WTC11 (cell line): ENCODE measurements at regions not wholly inside any gene's neighbourhood (a gene's known extent, or its start where the extent isn't known, plus 50 kb on each side); places are given as distances from the start of the nearest gene placed in this dataset.

Source experiments
- ATAC-seq: fragments of 200-7000 bp; cut with Tn5 transposase; 2 replicates; pipeline ENCODE4 v1.10.0; 2021; ENCODE audit warnings: mild to moderate bottlenecking, moderate library complexity
- CTCF ChIA-PET: fragments of 300-600 bp; sonication (Branson Sonifier 250); formaldehyde crosslinking; loops from one replicate; lab custom pipeline; 2021; ENCODE audit warnings: antibody characterized with exemption; lab: Charles Lee
- POLR2A ChIA-PET: fragments of 350-600 bp; sonication (Branson Sonifier 250); formaldehyde crosslinking; loops from one replicate; lab custom pipeline; 2021; ENCODE audit warnings: antibody characterized with exemption; lab: Charles Lee
- DNase-seq: peaks from one replicate; pipeline ENCODE4 v3.0.0; 2021; ENCODE audit warnings: low spot score
- H3K27ac Mint-ChIP-seq: 2 replicates; pipeline ENCODE4 v1.8.0; 2021; ENCODE audit warnings: mixed read lengths
- H3K27me3 Mint-ChIP-seq: 2 replicates; pipeline ENCODE4 v1.8.0; 2021; ENCODE audit warnings: low read depth, mild to moderate bottlenecking, moderate library complexity, mixed read lengths
- H3K36me3 Mint-ChIP-seq: 2 replicates; pipeline ENCODE4 v1.8.0; 2021; ENCODE audit warnings: mixed read lengths
- H3K4me1 Mint-ChIP-seq: 2 replicates; pipeline ENCODE4 v1.8.0; 2022; ENCODE audit warnings: mixed read lengths
- H3K4me3 Mint-ChIP-seq: 2 replicates; pipeline ENCODE4 v1.8.0; 2021; ENCODE audit warnings: mild to moderate bottlenecking, moderate library complexity, mixed read lengths
- H3K9me3 Mint-ChIP-seq: 2 replicates; pipeline ENCODE4 v1.8.0; 2021; ENCODE audit warnings: mixed read lengths
- FOXP1 ChIP-seq: sonication (generic); formaldehyde crosslinking; IDR thresholded peaks from 2 replicates; pipeline ENCODE4 v1.8.0; 2022; ENCODE audit warnings: missing genetic modification reagents, mild to moderate bottlenecking, moderate library complexity, borderline replicate concordance
- HMGA2 ChIP-seq: fragments of 250-450 bp; sonication (Bioruptor Pico); IDR thresholded peaks from 2 replicates; pipeline ENCODE4 v1.4.0; 2021; ENCODE audit warnings: mild to moderate bottlenecking, moderate library complexity
- NFATC4 ChIP-seq: fragments of 250-450 bp; sonication (Bioruptor Pico); IDR thresholded peaks from 2 replicates; pipeline ENCODE4 v1.9.0; 2021; ENCODE audit warnings: mild to moderate bottlenecking
- OVOL2 ChIP-seq: fragments of 250-450 bp; sonication (Bioruptor Pico); IDR thresholded peaks from 2 replicates; pipeline ENCODE4 v1.9.0; 2021; ENCODE audit warnings: mild to moderate bottlenecking, borderline replicate concordance
- PRRX2 ChIP-seq: fragments of 250-450 bp; sonication (Bioruptor Pico); IDR thresholded peaks from 2 replicates; pipeline ENCODE4 v1.8.0; 2021; ENCODE audit warnings: mild to moderate bottlenecking
- RELA ChIP-seq: sonication (generic); formaldehyde crosslinking; IDR thresholded peaks from 2 replicates; pipeline ENCODE4 v1.8.1; 2022; ENCODE audit warnings: missing genetic modification reagents, mild to moderate bottlenecking, borderline replicate concordance
- RORB ChIP-seq: fragments of 250-450 bp; sonication (Bioruptor Pico); IDR thresholded peaks from 2 replicates; pipeline ENCODE4 v1.9.0; 2021; ENCODE audit warnings: mild to moderate bottlenecking
- SP1 ChIP-seq: sonication (generic); formaldehyde crosslinking; conservative IDR thresholded peaks from 2 replicates; pipeline ENCODE4 v1.8.1; 2022; ENCODE audit warnings: missing genetic modification reagents
- TCF7 ChIP-seq: sonication (generic); formaldehyde crosslinking; IDR thresholded peaks from 2 replicates; pipeline ENCODE4 v1.8.0; 2022; ENCODE audit warnings: mild to moderate bottlenecking, low read depth, missing genetic modification reagents, moderate library complexity
- TP53 ChIP-seq: sonication (generic); formaldehyde crosslinking; IDR thresholded peaks from 2 replicates; pipeline ENCODE4 v1.8.1; 2023; ENCODE audit warnings: mild to moderate bottlenecking, missing genetic modification reagents
- ZBTB21 ChIP-seq: sonication (generic); formaldehyde crosslinking; IDR thresholded peaks from 2 replicates; pipeline ENCODE4 v1.8.1; 2023; ENCODE audit warnings: mild to moderate bottlenecking, missing genetic modification reagents, borderline replicate concordance
- ZNF138 ChIP-seq: sonication (generic); formaldehyde crosslinking; conservative IDR thresholded peaks from 2 replicates; pipeline ENCODE4 v1.8.1; 2022; ENCODE audit warnings: mild to moderate bottlenecking, moderate library complexity, missing genetic modification reagents
- ZNF232 ChIP-seq: sonication (generic); formaldehyde crosslinking; IDR thresholded peaks from 2 replicates; pipeline ENCODE4 v1.8.0; 2022; ENCODE audit warnings: mild to moderate bottlenecking, missing genetic modification reagents
- ZNF317 ChIP-seq: sonication (generic); formaldehyde crosslinking; IDR thresholded peaks from 2 replicates; pipeline ENCODE4 v1.8.1; 2023; ENCODE audit warnings: low read depth, mild to moderate bottlenecking, moderate library complexity, missing genetic modification reagents, borderline replicate concordance
- TF ChIP-seq, protein P1 (sequence below): sonication (generic); formaldehyde crosslinking; IDR thresholded peaks from 2 replicates; pipeline ENCODE4 v1.8.1; 2023; ENCODE audit warnings: mild to moderate bottlenecking, missing genetic modification reagents
- TF ChIP-seq, protein P2 (sequence below): fragments of 250-450 bp; sonication (Bioruptor Pico); IDR thresholded peaks from 2 replicates; pipeline ENCODE4 v1.8.0; 2021; ENCODE audit warnings: mild to moderate bottlenecking
- TF ChIP-seq, protein P3 (sequence below): sonication (generic); formaldehyde crosslinking; conservative IDR thresholded peaks from 2 replicates; pipeline ENCODE4 v1.8.1; 2022; ENCODE audit warnings: mild to moderate bottlenecking, missing genetic modification reagents
- TF ChIP-seq, protein P4 (sequence below): sonication (generic); formaldehyde crosslinking; IDR thresholded peaks from 2 replicates; pipeline ENCODE4 v1.8.1; 2022; ENCODE audit warnings: mild to moderate bottlenecking, moderate library complexity, missing genetic modification reagents
- TF ChIP-seq, protein P5 (sequence below): sonication (generic); formaldehyde crosslinking; IDR thresholded peaks from 2 replicates; pipeline ENCODE4 v1.8.1; 2023; ENCODE audit warnings: mild to moderate bottlenecking, missing genetic modification reagents
- TF ChIP-seq, protein P6 (sequence below): sonication (generic); formaldehyde crosslinking; IDR thresholded peaks from 2 replicates; pipeline ENCODE4 v1.8.0; 2022; ENCODE audit warnings: mild to moderate bottlenecking, missing genetic modification reagents
- TF ChIP-seq, protein P7 (sequence below): sonication (generic); formaldehyde crosslinking; IDR thresholded peaks from 2 replicates; pipeline ENCODE4 v1.8.1; 2022; ENCODE audit warnings: low read depth, mild to moderate bottlenecking, moderate library complexity, missing genetic modification reagents, borderline replicate concordance
- TF ChIP-seq, protein P8 (sequence below): fragments of 250-450 bp; sonication (Bioruptor Pico); IDR thresholded peaks from 2 replicates; pipeline ENCODE4 v1.9.0; 2021; ENCODE audit warnings: mild to moderate bottlenecking
- TF ChIP-seq, protein P9 (sequence below): sonication (generic); formaldehyde crosslinking; IDR thresholded peaks from 2 replicates; pipeline ENCODE4 v1.8.0; 2022; ENCODE audit warnings: mild to moderate bottlenecking, missing genetic modification reagents

DNA sequence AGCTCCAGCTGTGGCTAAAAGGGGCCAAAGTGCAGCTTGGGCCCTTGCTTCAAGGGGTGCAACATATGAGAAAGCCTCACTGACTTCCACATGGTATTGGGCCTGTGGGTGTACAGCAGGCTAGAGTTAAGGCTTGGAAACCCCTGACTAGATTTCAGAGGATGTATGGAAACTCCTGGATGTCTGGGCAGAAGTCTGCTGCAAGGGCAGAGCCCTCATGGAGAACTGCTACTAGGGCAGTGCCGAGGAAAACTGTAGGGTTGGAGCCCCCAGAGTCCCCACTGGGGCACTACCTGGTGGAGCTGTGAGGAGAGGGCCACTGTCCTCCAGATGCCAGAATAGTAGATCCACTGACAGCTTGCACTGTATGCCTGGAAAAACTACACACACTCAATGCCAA is 69.5 kb downstream of the XCL2 start:
- no peak overlapping the region for H3K4me3 Mint-ChIP-seq
- ATAC-seq: no peak
- no peaks in the 10 kb centered on the region; the same call in 1 of the 2 replicates for H3K27me3 Mint-ChIP-seq
- no peak overlapping the region for H3K27ac Mint-ChIP-seq
- H3K36me3 Mint-ChIP-seq: peaks cover 14% of the 10 kb centered on the region
- POLR2A ChIA-PET: no interaction called here
- TF ChIP-seq, protein P1, sequence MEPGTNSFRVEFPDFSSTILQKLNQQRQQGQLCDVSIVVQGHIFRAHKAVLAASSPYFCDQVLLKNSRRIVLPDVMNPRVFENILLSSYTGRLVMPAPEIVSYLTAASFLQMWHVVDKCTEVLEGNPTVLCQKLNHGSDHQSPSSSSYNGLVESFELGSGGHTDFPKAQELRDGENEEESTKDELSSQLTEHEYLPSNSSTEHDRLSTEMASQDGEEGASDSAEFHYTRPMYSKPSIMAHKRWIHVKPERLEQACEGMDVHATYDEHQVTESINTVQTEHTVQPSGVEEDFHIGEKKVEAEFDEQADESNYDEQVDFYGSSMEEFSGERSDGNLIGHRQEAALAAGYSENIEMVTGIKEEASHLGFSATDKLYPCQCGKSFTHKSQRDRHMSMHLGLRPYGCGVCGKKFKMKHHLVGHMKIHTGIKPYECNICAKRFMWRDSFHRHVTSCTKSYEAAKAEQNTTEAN: no peak
- TF ChIP-seq, protein P2, sequence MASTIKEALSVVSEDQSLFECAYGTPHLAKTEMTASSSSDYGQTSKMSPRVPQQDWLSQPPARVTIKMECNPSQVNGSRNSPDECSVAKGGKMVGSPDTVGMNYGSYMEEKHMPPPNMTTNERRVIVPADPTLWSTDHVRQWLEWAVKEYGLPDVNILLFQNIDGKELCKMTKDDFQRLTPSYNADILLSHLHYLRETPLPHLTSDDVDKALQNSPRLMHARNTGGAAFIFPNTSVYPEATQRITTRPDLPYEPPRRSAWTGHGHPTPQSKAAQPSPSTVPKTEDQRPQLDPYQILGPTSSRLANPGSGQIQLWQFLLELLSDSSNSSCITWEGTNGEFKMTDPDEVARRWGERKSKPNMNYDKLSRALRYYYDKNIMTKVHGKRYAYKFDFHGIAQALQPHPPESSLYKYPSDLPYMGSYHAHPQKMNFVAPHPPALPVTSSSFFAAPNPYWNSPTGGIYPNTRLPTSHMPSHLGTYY: no peak
- no peak for TF ChIP-seq PRRX2 (CRISPR knock-in tag)
- TF ChIP-seq OVOL2: no peak
- TF ChIP-seq, protein P3, sequence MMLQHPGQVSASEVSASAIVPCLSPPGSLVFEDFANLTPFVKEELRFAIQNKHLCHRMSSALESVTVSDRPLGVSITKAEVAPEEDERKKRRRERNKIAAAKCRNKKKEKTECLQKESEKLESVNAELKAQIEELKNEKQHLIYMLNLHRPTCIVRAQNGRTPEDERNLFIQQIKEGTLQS (CRISPR knock-in tag): no peak
- no peak for TF ChIP-seq TCF7 (CRISPR knock-in tag)
- no peak for TF ChIP-seq FOXP1
- TF ChIP-seq, protein P4, sequence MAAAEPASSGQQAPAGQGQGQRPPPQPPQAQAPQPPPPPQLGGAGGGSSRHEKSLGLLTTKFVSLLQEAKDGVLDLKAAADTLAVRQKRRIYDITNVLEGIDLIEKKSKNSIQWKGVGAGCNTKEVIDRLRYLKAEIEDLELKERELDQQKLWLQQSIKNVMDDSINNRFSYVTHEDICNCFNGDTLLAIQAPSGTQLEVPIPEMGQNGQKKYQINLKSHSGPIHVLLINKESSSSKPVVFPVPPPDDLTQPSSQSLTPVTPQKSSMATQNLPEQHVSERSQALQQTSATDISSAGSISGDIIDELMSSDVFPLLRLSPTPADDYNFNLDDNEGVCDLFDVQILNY (CRISPR knock-in tag): no peak
- TF ChIP-seq, protein P5, sequence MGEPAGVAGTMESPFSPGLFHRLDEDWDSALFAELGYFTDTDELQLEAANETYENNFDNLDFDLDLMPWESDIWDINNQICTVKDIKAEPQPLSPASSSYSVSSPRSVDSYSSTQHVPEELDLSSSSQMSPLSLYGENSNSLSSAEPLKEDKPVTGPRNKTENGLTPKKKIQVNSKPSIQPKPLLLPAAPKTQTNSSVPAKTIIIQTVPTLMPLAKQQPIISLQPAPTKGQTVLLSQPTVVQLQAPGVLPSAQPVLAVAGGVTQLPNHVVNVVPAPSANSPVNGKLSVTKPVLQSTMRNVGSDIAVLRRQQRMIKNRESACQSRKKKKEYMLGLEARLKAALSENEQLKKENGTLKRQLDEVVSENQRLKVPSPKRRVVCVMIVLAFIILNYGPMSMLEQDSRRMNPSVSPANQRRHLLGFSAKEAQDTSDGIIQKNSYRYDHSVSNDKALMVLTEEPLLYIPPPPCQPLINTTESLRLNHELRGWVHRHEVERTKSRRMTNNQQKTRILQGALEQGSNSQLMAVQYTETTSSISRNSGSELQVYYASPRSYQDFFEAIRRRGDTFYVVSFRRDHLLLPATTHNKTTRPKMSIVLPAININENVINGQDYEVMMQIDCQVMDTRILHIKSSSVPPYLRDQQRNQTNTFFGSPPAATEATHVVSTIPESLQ (CRISPR knock-in tag): no peak
- TF ChIP-seq ZNF138 (CRISPR knock-in tag): no peak
- peaks cover 23% of the 10 kb centered on the region for H3K4me1 Mint-ChIP-seq
- H3K9me3 Mint-ChIP-seq: peaks cover 24% of the 10 kb centered on the region
- CTCF ChIA-PET: no interaction called here
- no peak for DNase-seq

DNA sequence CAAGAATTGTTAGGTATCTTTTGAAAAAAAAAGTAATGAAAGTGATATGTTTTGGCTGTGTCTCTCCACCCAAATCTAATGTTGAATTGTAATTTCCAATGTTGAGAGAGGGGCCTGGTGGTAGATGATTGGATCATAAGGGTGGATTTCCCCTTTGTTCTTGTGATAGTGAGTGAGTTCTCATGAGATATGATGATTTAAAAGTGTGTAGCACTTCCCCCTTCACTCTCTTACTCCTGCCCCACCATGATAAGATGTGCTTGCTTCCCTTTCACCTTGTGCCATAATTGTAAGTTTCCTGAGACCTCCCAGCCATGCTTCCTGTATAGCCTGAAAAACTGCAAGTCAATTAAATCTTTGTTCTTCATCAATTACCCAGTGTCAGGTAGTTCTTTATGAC is 70.7 kb downstream of the XCL2 start:
- Mint-ChIP-seq H3K27ac (no peak overlapping the region), H3K4me1 (peaks cover 26% of the 10 kb centered on the region), H3K4me3 (no peak overlapping the region), H3K36me3 (peaks cover 14% of the 10 kb centered on the region), H3K9me3 (peaks cover 24% of the 10 kb centered on the region), H3K27me3 (no peaks in the 10 kb centered on the region; the same call in 1 of the 2 replicates)
- DNase-seq (no peak), ATAC-seq (no peak)
- CTCF ChIA-PET: no interaction called here
- POLR2A ChIA-PET: interaction anchor here (0.6 kb wide), 1 partner anchor 1241 kb away, joined by 3 read pairs; no protein-coding TSS in a partner anchor
- TF ChIP-seq, protein P6, sequence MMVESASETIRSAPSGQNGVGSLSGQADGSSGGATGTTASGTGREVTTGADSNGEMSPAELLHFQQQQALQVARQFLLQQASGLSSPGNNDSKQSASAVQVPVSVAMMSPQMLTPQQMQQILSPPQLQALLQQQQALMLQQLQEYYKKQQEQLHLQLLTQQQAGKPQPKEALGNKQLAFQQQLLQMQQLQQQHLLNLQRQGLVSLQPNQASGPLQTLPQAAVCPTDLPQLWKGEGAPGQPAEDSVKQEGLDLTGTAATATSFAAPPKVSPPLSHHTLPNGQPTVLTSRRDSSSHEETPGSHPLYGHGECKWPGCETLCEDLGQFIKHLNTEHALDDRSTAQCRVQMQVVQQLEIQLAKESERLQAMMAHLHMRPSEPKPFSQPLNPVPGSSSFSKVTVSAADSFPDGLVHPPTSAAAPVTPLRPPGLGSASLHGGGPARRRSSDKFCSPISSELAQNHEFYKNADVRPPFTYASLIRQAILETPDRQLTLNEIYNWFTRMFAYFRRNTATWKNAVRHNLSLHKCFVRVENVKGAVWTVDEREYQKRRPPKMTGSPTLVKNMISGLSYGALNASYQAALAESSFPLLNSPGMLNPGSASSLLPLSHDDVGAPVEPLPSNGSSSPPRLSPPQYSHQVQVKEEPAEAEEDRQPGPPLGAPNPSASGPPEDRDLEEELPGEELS (CRISPR knock-in tag): no peak
- TF ChIP-seq ZBTB21 (CRISPR knock-in tag) (no peak), RELA (CRISPR knock-in tag) (no peak), HMGA2 (CRISPR knock-in tag) (no peak), ZNF232 (no peak), NFATC4 (CRISPR knock-in tag) (no peak), SP1 (CRISPR knock-in tag) (no peak), ZNF317 (CRISPR knock-in tag) (no peak), ZNF138 (CRISPR knock-in tag) (no peak), RORB (no peak), TP53 (CRISPR knock-in tag) (no peak)
- TF ChIP-seq, protein P7, sequence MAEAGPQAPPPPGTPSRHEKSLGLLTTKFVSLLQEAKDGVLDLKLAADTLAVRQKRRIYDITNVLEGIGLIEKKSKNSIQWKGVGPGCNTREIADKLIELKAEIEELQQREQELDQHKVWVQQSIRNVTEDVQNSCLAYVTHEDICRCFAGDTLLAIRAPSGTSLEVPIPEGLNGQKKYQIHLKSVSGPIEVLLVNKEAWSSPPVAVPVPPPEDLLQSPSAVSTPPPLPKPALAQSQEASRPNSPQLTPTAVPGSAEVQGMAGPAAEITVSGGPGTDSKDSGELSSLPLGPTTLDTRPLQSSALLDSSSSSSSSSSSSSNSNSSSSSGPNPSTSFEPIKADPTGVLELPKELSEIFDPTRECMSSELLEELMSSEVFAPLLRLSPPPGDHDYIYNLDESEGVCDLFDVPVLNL (CRISPR knock-in tag): no peak
- TF ChIP-seq, protein P8, sequence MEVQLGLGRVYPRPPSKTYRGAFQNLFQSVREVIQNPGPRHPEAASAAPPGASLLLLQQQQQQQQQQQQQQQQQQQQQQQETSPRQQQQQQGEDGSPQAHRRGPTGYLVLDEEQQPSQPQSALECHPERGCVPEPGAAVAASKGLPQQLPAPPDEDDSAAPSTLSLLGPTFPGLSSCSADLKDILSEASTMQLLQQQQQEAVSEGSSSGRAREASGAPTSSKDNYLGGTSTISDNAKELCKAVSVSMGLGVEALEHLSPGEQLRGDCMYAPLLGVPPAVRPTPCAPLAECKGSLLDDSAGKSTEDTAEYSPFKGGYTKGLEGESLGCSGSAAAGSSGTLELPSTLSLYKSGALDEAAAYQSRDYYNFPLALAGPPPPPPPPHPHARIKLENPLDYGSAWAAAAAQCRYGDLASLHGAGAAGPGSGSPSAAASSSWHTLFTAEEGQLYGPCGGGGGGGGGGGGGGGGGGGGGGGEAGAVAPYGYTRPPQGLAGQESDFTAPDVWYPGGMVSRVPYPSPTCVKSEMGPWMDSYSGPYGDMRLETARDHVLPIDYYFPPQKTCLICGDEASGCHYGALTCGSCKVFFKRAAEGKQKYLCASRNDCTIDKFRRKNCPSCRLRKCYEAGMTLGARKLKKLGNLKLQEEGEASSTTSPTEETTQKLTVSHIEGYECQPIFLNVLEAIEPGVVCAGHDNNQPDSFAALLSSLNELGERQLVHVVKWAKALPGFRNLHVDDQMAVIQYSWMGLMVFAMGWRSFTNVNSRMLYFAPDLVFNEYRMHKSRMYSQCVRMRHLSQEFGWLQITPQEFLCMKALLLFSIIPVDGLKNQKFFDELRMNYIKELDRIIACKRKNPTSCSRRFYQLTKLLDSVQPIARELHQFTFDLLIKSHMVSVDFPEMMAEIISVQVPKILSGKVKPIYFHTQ (CRISPR knock-in tag): no peak
- TF ChIP-seq, protein P9, sequence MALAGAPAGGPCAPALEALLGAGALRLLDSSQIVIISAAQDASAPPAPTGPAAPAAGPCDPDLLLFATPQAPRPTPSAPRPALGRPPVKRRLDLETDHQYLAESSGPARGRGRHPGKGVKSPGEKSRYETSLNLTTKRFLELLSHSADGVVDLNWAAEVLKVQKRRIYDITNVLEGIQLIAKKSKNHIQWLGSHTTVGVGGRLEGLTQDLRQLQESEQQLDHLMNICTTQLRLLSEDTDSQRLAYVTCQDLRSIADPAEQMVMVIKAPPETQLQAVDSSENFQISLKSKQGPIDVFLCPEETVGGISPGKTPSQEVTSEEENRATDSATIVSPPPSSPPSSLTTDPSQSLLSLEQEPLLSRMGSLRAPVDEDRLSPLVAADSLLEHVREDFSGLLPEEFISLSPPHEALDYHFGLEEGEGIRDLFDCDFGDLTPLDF (CRISPR knock-in tag): no peak
